22Rv1 (cell line): ENCODE measurements at regions not wholly inside any gene's neighbourhood (a gene's known extent, or its start where the extent isn't known, plus 50 kb on each side); places are given as distances from the start of the nearest gene placed in this dataset.

Experiments used
- H3K27ac ChIP-seq: fragments of 450-650 bp; 2 replicates; pipeline ENCODE4 v1.5.1; 2017
- CTCF ChIP-seq: fragments of 450-650 bp; IDR thresholded peaks from 2 replicates; pipeline ENCODE4 v1.5.1; 2017; ENCODE audit warnings: mild to moderate bottlenecking
- ZFX ChIP-seq: fragments of 450-650 bp; IDR thresholded peaks from 2 replicates; pipeline ENCODE4 v1.6.1; 2017; ENCODE audit warnings: antibody characterized with exemption, borderline replicate concordance

- TF ChIP-seq CTCF: no peak
- TF ChIP-seq ZFX: no peak
- H3K27ac ChIP-seq: no peak overlapping the region
Observed at GRCh38 chr9:135423725-135424124, 55.9 kb upstream of the PPP1R26 start.
